DOHH2 (cell line): ENCODE measurements at regions not wholly inside any gene's neighbourhood (a gene's known extent, or its start where the extent isn't known, plus 50 kb on each side); places are given as distances from the start of the nearest gene placed in this dataset.
"Not testable (repeated sequence)": the region's sequence is repeated elsewhere in the genome, so short reads cannot be mapped to it uniquely, and the experiment has no call there.

Source experiments
- CTCF ChIP-seq: fragments of 200-600 bp; sonication (generic); IDR thresholded peaks from one replicate; pipeline ENCODE4 v1.5.1; 2014; ENCODE audit warnings: antibody characterized with exemption, mild to moderate bottlenecking, low read depth, low read length; ENCODE audit not compliant: poor library complexity, severe bottlenecking
- EZH2phosphoT487 ChIP-seq: fragments of 200-600 bp; sonication (generic); IDR thresholded peaks from 2 replicates; pipeline ENCODE4 v1.6.1; 2017; ENCODE audit warnings: borderline replicate concordance, mild to moderate bottlenecking, antibody characterized with exemption, low read length, moderate library complexity, mixed read lengths

GRCh38 chr1:144067042-144067441 lies 95.3 kb upstream of the FAM72C start:
- TF ChIP-seq CTCF, EZH2phosphoT487: not testable (repeated sequence)
